ENCODE measurements at regions not wholly inside any gene's neighbourhood (a gene's known extent, or its start where the extent isn't known, plus 50 kb on each side); places are given as distances from the start of the nearest gene placed in this dataset.

DNA sequence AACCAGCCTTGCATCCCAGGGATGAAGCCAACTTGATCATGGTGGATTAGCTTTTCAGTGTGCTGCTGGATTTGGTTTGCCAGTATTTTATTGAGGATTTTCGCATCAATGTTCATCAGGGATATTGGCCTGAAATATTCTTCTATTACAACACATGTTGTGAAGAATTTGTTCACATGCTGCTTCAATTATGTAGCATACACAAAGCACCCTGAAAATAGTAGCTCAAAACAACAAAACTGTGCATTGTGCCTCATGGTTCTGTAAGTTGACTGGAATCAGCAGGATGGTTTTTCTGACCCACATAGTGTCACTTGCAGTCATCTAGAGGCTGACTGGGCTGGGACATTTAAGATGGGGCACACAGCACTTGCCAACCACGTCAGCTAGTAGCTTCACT, 193.9 kb downstream of the SYK start:
- TF ChIP-seq POLR2A (IDR thresholded peaks at IDR 0.05; ENCODE audit: low read length) (no peak), GATA1 (IDR thresholded peaks at IDR 0.05; ENCODE audit: low read depth, low read length) (no peak)
